K562 (cell line): ENCODE measurements at regions not wholly inside any gene's neighbourhood (a gene's known extent, or its start where the extent isn't known, plus 50 kb on each side); places are given as distances from the start of the nearest gene placed in this dataset.

ENCODE experiments used
- ATAC-seq: fragments of 200-7000 bp; cut with Tn5 transposase; 3 replicates; pipeline ENCODE4 v1.9.1; 2020; ENCODE audit warnings: moderate library complexity
- BruUV-seq: library from RNA; stranded (reverse); fragments of 400-500 nt; replicated peaks from 2 replicates; lab custom pipeline; 2021; lab: Mats Ljungman, UMichigan
- CTCF ChIA-PET: fragments of 300-600 bp; formaldehyde crosslinking; extraction: SDS; loops from one replicate; lab custom pipeline; 2021; ENCODE audit warnings: low intra/inter-chr PET ratio; lab: Yijun Ruan, JAX
- POLR2A ChIA-PET: fragments of 300-600, 350-650 bp; sonication (Branson Sonifier 250); formaldehyde crosslinking; extraction: SDS; loops from one replicate; lab custom pipeline; 2021; ENCODE audit warnings: antibody characterized with exemption, inconsistent platforms; lab: Yijun Ruan, JAX
- DNase-seq, 4 experiments: peaks; one replicate each; pipeline versions ENCODE4 v3.0.0 to v3.0.0-alpha.2; 2011 to 2018; ENCODE audit warnings: low spot score in 3 of 4, mixed read lengths in 3 of 4; ENCODE audit errors: extremely low read depth in 1 of 4
- FAIRE-seq: peaks from 2 replicates; lab custom pipeline; 2011; peaks lifted over from hg19 to GRCh38; lab: Jason Lieb, UNC
- H2AFZ ChIP-seq: 2 replicates; pipeline ENCODE4 v1.6.0; 2011; ENCODE audit warnings: low read depth, low read length, control low read depth, inconsistent platforms
- H3K27ac ChIP-seq: fragments of 200-600 bp; 3 replicates; pipeline ENCODE4 v1.8.0; 2011; ENCODE audit warnings: low read depth, mild to moderate bottlenecking, control low read depth, inconsistent platforms, low read length, moderate library complexity, mixed read lengths; ENCODE audit errors: extremely low read depth
- H3K27me3 ChIP-seq, 2 experiments: fragments of 300-600 bp in 1 of 2; 2 replicates in 1 of 2; 3 replicates in 1 of 2; pipeline versions ENCODE4 v1.6.0 to v1.8.0; 2011; ENCODE audit warnings: inconsistent platforms in 2 of 2, low read length in 2 of 2, mild to moderate bottlenecking in 1 of 2, mixed read lengths in 1 of 2, moderate library complexity in 1 of 2; ENCODE audit not compliant: control insufficient read depth in 2 of 2, insufficient read depth in 2 of 2
- H3K36me3 ChIP-seq: fragments of 300-600 bp; 3 replicates; pipeline ENCODE4 v1.8.0; 2011; ENCODE audit warnings: mild to moderate bottlenecking, low read length, inconsistent platforms; ENCODE audit not compliant: control insufficient read depth, insufficient read depth
- H3K4me1 ChIP-seq, 2 experiments: fragments of 200-600 bp in 1 of 2; replicated peaks in 1 of 2; 2 replicates in 1 of 2; 3 replicates in 1 of 2; pipeline versions ENCODE4 v1.5.1 to v1.8.0; 2011; ENCODE audit warnings: inconsistent platforms in 2 of 2, low read length in 2 of 2, mild to moderate bottlenecking in 1 of 2, mixed read lengths in 1 of 2, moderate library complexity in 1 of 2; ENCODE audit not compliant: control insufficient read depth in 2 of 2, insufficient read depth in 2 of 2
- H3K4me2 ChIP-seq: 2 replicates; pipeline ENCODE4 v1.6.1; 2011; ENCODE audit warnings: low read length, control low read depth, inconsistent platforms, mixed read lengths; ENCODE audit not compliant: insufficient read depth
- H3K4me3 ChIP-seq: fragments of 200-600 bp; sonication (generic), shearing (Covaris generic); 2 replicates; pipeline ENCODE4 v1.5.1; 2016; ENCODE audit warnings: control low read depth, inconsistent platforms
- H3K79me2 ChIP-seq: fragments of 200-600 bp; 3 replicates; pipeline ENCODE4 v1.8.0; 2011; ENCODE audit warnings: low read length, inconsistent platforms; ENCODE audit not compliant: control insufficient read depth, insufficient read depth
- H3K9ac ChIP-seq, 2 experiments: 2 replicates each; pipeline versions ENCODE4 v1.6.0 to v1.6.1; 2011; ENCODE audit warnings: low read depth in 2 of 2, low read length in 2 of 2, control low read depth in 1 of 2, inconsistent platforms in 1 of 2, mild to moderate bottlenecking in 1 of 2, mixed read lengths in 1 of 2; ENCODE audit not compliant: insufficient read depth in 1 of 2
- H3K9me1 ChIP-seq: one replicate; pipeline ENCODE4 v1.6.0; 2011; ENCODE audit warnings: inconsistent platforms, mild to moderate bottlenecking, low read length, moderate library complexity; ENCODE audit not compliant: control insufficient read depth, insufficient read depth
- H3K9me3 ChIP-seq: replicated peaks from 2 replicates; pipeline ENCODE4 v1.5.1; 2011; ENCODE audit warnings: low read depth, low read length, inconsistent platforms; ENCODE audit not compliant: control insufficient read depth, insufficient read depth
- H4K20me1 ChIP-seq: replicated peaks from 2 replicates; pipeline ENCODE4 v1.6.1; 2011; ENCODE audit warnings: low read length, inconsistent platforms, mixed read lengths; ENCODE audit not compliant: control insufficient read depth, insufficient read depth
- ARID3B ChIP-seq: fragments of 250-450 bp; sonication (Bioruptor Pico); IDR thresholded peaks from 2 replicates; pipeline ENCODE4 v1.4.0; 2020; ENCODE audit warnings: borderline replicate concordance
- CC2D1A ChIP-seq: fragments of 450-650 bp; IDR thresholded peaks from 2 replicates; pipeline ENCODE4 v1.6.1; 2017; ENCODE audit warnings: mild to moderate bottlenecking
- CXXC5 ChIP-seq: fragments of 250-450 bp; sonication (Bioruptor Pico); IDR thresholded peaks from 2 replicates; pipeline ENCODE4 v1.8.0; 2022; ENCODE audit warnings: inconsistent platforms, mild to moderate bottlenecking, moderate library complexity
- DMBX1 ChIP-seq: fragments of 250-450 bp; sonication (Bioruptor Pico); IDR thresholded peaks from 2 replicates; pipeline ENCODE4 v1.8.0; 2022; ENCODE audit warnings: inconsistent platforms, mild to moderate bottlenecking, moderate library complexity, borderline replicate concordance
- E2F6 ChIP-seq, 2 experiments: IDR thresholded peaks; 2 replicates each; pipeline ENCODE4 v1.6.1; 2011; ENCODE audit warnings: borderline replicate concordance in 1 of 2, control low read depth in 1 of 2, low read depth in 1 of 2, low read length in 1 of 2, mild to moderate bottlenecking in 1 of 2, mixed read lengths in 1 of 2, moderate library complexity in 1 of 2; ENCODE audit not compliant: insufficient read depth in 1 of 2, insufficient read length in 1 of 2, poor library complexity in 1 of 2, severe bottlenecking in 1 of 2; ENCODE audit errors: extremely low read depth in 1 of 2
- FOXK2 ChIP-seq, 2 experiments: fragments of 450-650 bp; IDR thresholded peaks in 1 of 2; conservative IDR thresholded peaks in 1 of 2; 2 replicates each; pipeline ENCODE4 v1.6.1; 2016; ENCODE audit warnings: low read depth in 2 of 2, mild to moderate bottlenecking in 1 of 2
- PRDM10 ChIP-seq: fragments of 450-650 bp; IDR thresholded peaks from 2 replicates; pipeline ENCODE4 v1.6.1; 2018; ENCODE audit not compliant: partially characterized antibody
- RFX7 ChIP-seq: fragments of 250-450 bp; sonication (Bioruptor Pico); IDR thresholded peaks from 2 replicates; pipeline ENCODE4 v1.5.1; 2021; ENCODE audit warnings: mild to moderate bottlenecking
- RUNX1 ChIP-seq: sonication (generic); IDR thresholded peaks from 2 replicates; pipeline ENCODE4 v1.6.1; 2016; ENCODE audit warnings: antibody characterized with exemption, low read depth
- SRSF3 ChIP-seq: fragments of 200-400 bp; formaldehyde crosslinking; IDR thresholded peaks from 2 replicates; pipeline ENCODE4 v1.6.1; 2016; ENCODE audit warnings: mild to moderate bottlenecking, low read length, moderate library complexity; ENCODE audit not compliant: insufficient read depth
- USF1 ChIP-seq: sonication (generic); formaldehyde crosslinking; IDR thresholded peaks from 2 replicates; pipeline ENCODE4 v1.9.0; 2022; ENCODE audit warnings: mild to moderate bottlenecking, missing genetic modification reagents
- ZBTB34 ChIP-seq: fragments of 250-450 bp; sonication (Bioruptor Pico); IDR thresholded peaks from 2 replicates; pipeline ENCODE4 v1.8.0; 2021; ENCODE audit warnings: mild to moderate bottlenecking, moderate library complexity
- whole genome bisulfite sequencing: fragments of 100-300 bp; shearing (Covaris generic); methylation state at CpG from one replicate; pipeline ENCODE4 v1.1.6; 2016; ENCODE audit warnings: low coverage, mixed read lengths; ENCODE audit not compliant: insufficient coverage; ENCODE audit errors: missing lambda C conversion rate; 5-methylcytosine and 5-hydroxymethylcytosine counted together
- in situ Hi-C: fragments of 300-500 bp; cut with MboI; formaldehyde crosslinking; loops from 4 replicates; pipeline ENCODE4 v1.15.0; 2018; ENCODE audit warnings: inconsistent platforms, mixed read lengths
- intact Hi-C: fragments of 100-400 bp; cut with micrococcal nuclease; formaldehyde crosslinking; loops from 2 replicates; pipeline ENCODE4 v1.14.2; 2022

GRCh38 chr12:30826276-30826675 lies 71.5 kb upstream of the CAPRIN2 start (continued):
- no peak for TF ChIP-seq PRDM10
- TF ChIP-seq CC2D1A: no peak

GRCh38 chr12:30825341-30825740 lies 70.6 kb upstream of the CAPRIN2 start:
- POLR2A ChIA-PET: interaction anchor here (0.6 to 2.1 kb wide), 2 partner anchors 12 to 247 kb away, joined by 3 to 7 read pairs; no protein-coding TSS in a partner anchor
- ATAC-seq (no peak), DNase-seq (no peak), FAIRE-seq (no peak)
- H3K79me2 ChIP-seq: no peaks in the 10 kb centered on the region
- peaks cover 8 to 53% of the 10 kb centered on the region in 2 experiments; a peak in 4 of 5 replicates for H3K27me3 ChIP-seq
- in situ Hi-C loops (no loop called here), intact Hi-C loops (no loop called here)
- BruUV-seq: no TSS peak
- H4K20me1 ChIP-seq: no peaks in the 10 kb centered on the region
- H2AFZ ChIP-seq: no peak overlapping the region
- H3K4me2 ChIP-seq: no peak overlapping the region
- H3K4me3 ChIP-seq: no peak overlapping the region
- CTCF ChIA-PET: no interaction called here
- peaks cover 0 to 12% of the 10 kb centered on the region in 2 experiments; a peak in 1 of 5 replicates for H3K4me1 ChIP-seq
- H3K9me3 ChIP-seq: no peaks in the 10 kb centered on the region
- no peak overlapping the region for H3K27ac ChIP-seq
- no peak overlapping the region for H3K9ac ChIP-seq
- no peaks in the 10 kb centered on the region for H3K36me3 ChIP-seq
- 0% methylated on average over 4 of the region's 4 CpGs for WGBS
- H3K9me1 ChIP-seq: no peaks in the 10 kb centered on the region
- TF ChIP-seq ZBTB34 (CRISPR knock-in tag): no peak
- no peak for TF ChIP-seq DMBX1 (CRISPR knock-in tag)
- no peak for TF ChIP-seq CXXC5 (CRISPR knock-in tag)
- TF ChIP-seq RUNX1: no peak
- TF ChIP-seq FOXK2 (conservative IDR thresholded peaks at IDR 0.05 in 1 of 2, IDR thresholded peaks at IDR 0.05 in 1 of 2; ENCODE audit: low read depth in 2 of 2): no peak
- no peak for TF ChIP-seq SRSF3
- TF ChIP-seq E2F6 (IDR thresholded peaks at IDR 0.05; ENCODE audit: borderline replicate concordance in 1 of 2, extremely low read depth in 1 of 2, insufficient read depth in 1 of 2, insufficient read length in 1 of 2, low read depth in 1 of 2, low read length in 1 of 2, poor library complexity in 1 of 2, severe bottlenecking in 1 of 2): no peak
- no peak for TF ChIP-seq ARID3B
- TF ChIP-seq RFX7 (CRISPR knock-in tag): no peak
- TF ChIP-seq USF1: no peak
